ENCODE measurements at regions not wholly inside any gene's neighbourhood (a gene's known extent, or its start where the extent isn't known, plus 50 kb on each side); places are given as distances from the start of the nearest gene placed in this dataset.

DNA sequence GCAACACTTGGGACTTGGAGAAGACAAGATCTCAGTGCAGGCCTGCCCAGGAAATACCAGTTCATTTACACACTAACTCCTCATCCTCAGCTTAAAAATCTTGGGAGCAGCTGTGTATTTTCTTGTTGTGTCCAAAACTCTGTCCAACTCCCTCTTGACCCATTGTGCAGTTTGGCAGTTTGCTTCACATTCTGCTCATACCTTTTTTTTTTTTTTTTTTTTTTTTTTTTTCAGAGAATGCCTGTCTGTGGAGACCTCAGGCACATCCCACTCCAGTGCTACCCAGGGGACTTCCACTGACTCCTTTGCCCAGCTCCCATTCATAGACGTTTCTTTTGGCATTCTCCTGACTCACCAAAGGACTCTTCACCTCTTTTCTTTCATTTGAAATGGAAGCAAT lies 265.8 kb upstream of the TCF21 start:
- no peaks in the 10 kb centered on the region for H3K27me3 Mint-ChIP-seq (ENCODE audit: low read depth)
- no peak for DNase-seq (ENCODE audit: low spot score)
- POLR2A ChIA-PET: no interaction called here
- H3K9me3 Mint-ChIP-seq: peaks cover 19% of the 10 kb centered on the region
- no peak overlapping the region for H3K27ac Mint-ChIP-seq
- no peaks in the 10 kb centered on the region for H3K4me1 Mint-ChIP-seq
- TF ChIP-seq, protein P1, sequence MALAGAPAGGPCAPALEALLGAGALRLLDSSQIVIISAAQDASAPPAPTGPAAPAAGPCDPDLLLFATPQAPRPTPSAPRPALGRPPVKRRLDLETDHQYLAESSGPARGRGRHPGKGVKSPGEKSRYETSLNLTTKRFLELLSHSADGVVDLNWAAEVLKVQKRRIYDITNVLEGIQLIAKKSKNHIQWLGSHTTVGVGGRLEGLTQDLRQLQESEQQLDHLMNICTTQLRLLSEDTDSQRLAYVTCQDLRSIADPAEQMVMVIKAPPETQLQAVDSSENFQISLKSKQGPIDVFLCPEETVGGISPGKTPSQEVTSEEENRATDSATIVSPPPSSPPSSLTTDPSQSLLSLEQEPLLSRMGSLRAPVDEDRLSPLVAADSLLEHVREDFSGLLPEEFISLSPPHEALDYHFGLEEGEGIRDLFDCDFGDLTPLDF (CRISPR knock-in tag; IDR thresholded peaks at IDR 0.05): no peak
- TF ChIP-seq ZNF423 (CRISPR knock-in tag; IDR thresholded peaks at IDR 0.05) (no peak), FOXJ3 (CRISPR knock-in tag; IDR thresholded peaks at IDR 0.05; ENCODE audit: borderline replicate concordance) (no peak), ZBTB21 (CRISPR knock-in tag; IDR thresholded peaks at IDR 0.05; ENCODE audit: borderline replicate concordance) (no peak), GABPB1 (CRISPR knock-in tag; IDR thresholded peaks at IDR 0.05) (no peak)
- TF ChIP-seq, protein P2, sequence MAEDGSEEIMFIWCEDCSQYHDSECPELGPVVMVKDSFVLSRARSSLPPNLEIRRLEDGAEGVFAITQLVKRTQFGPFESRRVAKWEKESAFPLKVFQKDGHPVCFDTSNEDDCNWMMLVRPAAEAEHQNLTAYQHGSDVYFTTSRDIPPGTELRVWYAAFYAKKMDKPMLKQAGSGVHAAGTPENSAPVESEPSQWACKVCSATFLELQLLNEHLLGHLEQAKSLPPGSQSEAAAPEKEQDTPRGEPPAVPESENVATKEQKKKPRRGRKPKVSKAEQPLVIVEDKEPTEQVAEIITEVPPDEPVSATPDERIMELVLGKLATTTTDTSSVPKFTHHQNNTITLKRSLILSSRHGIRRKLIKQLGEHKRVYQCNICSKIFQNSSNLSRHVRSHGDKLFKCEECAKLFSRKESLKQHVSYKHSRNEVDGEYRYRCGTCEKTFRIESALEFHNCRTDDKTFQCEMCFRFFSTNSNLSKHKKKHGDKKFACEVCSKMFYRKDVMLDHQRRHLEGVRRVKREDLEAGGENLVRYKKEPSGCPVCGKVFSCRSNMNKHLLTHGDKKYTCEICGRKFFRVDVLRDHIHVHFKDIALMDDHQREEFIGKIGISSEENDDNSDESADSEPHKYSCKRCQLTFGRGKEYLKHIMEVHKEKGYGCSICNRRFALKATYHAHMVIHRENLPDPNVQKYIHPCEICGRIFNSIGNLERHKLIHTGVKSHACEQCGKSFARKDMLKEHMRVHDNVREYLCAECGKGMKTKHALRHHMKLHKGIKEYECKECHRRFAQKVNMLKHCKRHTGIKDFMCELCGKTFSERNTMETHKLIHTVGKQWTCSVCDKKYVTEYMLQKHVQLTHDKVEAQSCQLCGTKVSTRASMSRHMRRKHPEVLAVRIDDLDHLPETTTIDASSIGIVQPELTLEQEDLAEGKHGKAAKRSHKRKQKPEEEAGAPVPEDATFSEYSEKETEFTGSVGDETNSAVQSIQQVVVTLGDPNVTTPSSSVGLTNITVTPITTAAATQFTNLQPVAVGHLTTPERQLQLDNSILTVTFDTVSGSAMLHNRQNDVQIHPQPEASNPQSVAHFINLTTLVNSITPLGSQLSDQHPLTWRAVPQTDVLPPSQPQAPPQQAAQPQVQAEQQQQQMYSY (CRISPR knock-in tag; IDR thresholded peaks at IDR 0.05): no peak
- TF ChIP-seq, protein P3, sequence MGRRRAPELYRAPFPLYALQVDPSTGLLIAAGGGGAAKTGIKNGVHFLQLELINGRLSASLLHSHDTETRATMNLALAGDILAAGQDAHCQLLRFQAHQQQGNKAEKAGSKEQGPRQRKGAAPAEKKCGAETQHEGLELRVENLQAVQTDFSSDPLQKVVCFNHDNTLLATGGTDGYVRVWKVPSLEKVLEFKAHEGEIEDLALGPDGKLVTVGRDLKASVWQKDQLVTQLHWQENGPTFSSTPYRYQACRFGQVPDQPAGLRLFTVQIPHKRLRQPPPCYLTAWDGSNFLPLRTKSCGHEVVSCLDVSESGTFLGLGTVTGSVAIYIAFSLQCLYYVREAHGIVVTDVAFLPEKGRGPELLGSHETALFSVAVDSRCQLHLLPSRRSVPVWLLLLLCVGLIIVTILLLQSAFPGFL (CRISPR knock-in tag; IDR thresholded peaks at IDR 0.05; ENCODE audit: borderline replicate concordance): no peak
- TF ChIP-seq, protein P4, sequence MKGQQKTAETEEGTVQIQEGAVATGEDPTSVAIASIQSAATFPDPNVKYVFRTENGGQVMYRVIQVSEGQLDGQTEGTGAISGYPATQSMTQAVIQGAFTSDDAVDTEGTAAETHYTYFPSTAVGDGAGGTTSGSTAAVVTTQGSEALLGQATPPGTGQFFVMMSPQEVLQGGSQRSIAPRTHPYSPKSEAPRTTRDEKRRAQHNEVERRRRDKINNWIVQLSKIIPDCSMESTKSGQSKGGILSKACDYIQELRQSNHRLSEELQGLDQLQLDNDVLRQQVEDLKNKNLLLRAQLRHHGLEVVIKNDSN (CRISPR knock-in tag; IDR thresholded peaks at IDR 0.05): no peak
- TF ChIP-seq, protein P5, sequence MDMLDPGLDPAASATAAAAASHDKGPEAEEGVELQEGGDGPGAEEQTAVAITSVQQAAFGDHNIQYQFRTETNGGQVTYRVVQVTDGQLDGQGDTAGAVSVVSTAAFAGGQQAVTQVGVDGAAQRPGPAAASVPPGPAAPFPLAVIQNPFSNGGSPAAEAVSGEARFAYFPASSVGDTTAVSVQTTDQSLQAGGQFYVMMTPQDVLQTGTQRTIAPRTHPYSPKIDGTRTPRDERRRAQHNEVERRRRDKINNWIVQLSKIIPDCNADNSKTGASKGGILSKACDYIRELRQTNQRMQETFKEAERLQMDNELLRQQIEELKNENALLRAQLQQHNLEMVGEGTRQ (CRISPR knock-in tag; IDR thresholded peaks at IDR 0.05): no peak
- TF ChIP-seq, protein P6, sequence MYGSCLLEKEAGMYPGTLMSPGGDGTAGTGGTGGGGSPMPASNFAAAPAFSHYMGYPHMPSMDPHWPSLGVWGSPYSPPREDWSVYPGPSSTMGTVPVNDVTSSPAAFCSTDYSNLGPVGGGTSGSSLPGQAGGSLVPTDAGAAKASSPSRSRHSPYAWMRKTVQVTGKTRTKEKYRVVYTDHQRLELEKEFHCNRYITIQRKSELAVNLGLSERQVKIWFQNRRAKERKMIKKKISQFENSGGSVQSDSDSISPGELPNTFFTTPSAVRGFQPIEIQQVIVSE (CRISPR knock-in tag; IDR thresholded peaks at IDR 0.05; ENCODE audit: borderline replicate concordance): no peak
- TF ChIP-seq, protein P7, sequence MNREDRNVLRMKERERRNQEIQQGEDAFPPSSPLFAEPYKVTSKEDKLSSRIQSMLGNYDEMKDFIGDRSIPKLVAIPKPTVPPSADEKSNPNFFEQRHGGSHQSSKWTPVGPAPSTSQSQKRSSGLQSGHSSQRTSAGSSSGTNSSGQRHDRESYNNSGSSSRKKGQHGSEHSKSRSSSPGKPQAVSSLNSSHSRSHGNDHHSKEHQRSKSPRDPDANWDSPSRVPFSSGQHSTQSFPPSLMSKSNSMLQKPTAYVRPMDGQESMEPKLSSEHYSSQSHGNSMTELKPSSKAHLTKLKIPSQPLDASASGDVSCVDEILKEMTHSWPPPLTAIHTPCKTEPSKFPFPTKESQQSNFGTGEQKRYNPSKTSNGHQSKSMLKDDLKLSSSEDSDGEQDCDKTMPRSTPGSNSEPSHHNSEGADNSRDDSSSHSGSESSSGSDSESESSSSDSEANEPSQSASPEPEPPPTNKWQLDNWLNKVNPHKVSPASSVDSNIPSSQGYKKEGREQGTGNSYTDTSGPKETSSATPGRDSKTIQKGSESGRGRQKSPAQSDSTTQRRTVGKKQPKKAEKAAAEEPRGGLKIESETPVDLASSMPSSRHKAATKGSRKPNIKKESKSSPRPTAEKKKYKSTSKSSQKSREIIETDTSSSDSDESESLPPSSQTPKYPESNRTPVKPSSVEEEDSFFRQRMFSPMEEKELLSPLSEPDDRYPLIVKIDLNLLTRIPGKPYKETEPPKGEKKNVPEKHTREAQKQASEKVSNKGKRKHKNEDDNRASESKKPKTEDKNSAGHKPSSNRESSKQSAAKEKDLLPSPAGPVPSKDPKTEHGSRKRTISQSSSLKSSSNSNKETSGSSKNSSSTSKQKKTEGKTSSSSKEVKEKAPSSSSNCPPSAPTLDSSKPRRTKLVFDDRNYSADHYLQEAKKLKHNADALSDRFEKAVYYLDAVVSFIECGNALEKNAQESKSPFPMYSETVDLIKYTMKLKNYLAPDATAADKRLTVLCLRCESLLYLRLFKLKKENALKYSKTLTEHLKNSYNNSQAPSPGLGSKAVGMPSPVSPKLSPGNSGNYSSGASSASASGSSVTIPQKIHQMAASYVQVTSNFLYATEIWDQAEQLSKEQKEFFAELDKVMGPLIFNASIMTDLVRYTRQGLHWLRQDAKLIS (CRISPR knock-in tag; IDR thresholded peaks at IDR 0.05; ENCODE audit: borderline replicate concordance): no peak
- TF ChIP-seq, protein P8, sequence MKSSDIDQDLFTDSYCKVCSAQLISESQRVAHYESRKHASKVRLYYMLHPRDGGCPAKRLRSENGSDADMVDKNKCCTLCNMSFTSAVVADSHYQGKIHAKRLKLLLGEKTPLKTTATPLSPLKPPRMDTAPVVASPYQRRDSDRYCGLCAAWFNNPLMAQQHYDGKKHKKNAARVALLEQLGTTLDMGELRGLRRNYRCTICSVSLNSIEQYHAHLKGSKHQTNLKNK (CRISPR knock-in tag; IDR thresholded peaks at IDR 0.05): no peak
- TF ChIP-seq, protein P9, sequence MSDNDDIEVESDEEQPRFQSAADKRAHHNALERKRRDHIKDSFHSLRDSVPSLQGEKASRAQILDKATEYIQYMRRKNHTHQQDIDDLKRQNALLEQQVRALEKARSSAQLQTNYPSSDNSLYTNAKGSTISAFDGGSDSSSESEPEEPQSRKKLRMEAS (CRISPR knock-in tag; IDR thresholded peaks at IDR 0.05): no peak
- H3K4me3 Mint-ChIP-seq: no peak overlapping the region
- CTCF ChIA-PET: no interaction called here
- no peak for ATAC-seq
- H3K36me3 Mint-ChIP-seq: peaks cover 3% of the 10 kb centered on the region
